Peyer's patch (tissue), 4 donors: ENCODE measurements at regions not wholly inside any gene's neighbourhood (a gene's known extent, or its start where the extent isn't known, plus 50 kb on each side); places are given as distances from the start of the nearest gene placed in this dataset.

Experiments
- POLR2A ChIP-seq, 2 donors: fragments of 450-650 bp; IDR thresholded peaks; one replicate each; pipeline ENCODE4 v1.5.1; 2017; ENCODE audit warnings: antibody characterized with exemption in 2 of 2, mild to moderate bottlenecking in 2 of 2, moderate library complexity in 2 of 2
- TF ChIP-seq, protein P1 (sequence below), 6 experiments: fragments of 450-650 bp in 4 of 6; fragments of 200-600 bp in 2 of 6; sonication (generic) in 1 of 6; IDR thresholded peaks; one replicate each; pipeline ENCODE4 v1.5.1; 2017 to 2019; ENCODE audit warnings: antibody characterized with exemption in 6 of 6, mild to moderate bottlenecking in 3 of 6, moderate library complexity in 1 of 6

DNA sequence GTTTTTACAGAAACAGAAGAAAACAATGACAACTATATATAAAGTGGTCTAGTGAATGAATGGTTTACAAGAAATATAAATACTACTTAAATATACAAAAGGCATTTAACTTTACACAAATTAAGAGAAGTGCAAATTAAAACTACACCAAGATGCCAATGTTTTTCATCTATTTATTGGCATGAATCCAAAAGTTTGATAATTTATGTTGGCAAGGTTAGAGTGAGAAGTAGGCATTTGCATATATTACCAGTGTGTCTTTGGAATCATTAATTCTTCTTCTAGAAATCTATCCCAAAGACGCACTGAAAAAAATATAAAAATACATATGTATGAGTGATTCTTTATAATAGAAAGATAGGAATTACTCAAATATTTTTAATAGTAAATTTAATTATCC lies 457.4 kb downstream of the MDFIC start:
- TF ChIP-seq, protein P1, sequence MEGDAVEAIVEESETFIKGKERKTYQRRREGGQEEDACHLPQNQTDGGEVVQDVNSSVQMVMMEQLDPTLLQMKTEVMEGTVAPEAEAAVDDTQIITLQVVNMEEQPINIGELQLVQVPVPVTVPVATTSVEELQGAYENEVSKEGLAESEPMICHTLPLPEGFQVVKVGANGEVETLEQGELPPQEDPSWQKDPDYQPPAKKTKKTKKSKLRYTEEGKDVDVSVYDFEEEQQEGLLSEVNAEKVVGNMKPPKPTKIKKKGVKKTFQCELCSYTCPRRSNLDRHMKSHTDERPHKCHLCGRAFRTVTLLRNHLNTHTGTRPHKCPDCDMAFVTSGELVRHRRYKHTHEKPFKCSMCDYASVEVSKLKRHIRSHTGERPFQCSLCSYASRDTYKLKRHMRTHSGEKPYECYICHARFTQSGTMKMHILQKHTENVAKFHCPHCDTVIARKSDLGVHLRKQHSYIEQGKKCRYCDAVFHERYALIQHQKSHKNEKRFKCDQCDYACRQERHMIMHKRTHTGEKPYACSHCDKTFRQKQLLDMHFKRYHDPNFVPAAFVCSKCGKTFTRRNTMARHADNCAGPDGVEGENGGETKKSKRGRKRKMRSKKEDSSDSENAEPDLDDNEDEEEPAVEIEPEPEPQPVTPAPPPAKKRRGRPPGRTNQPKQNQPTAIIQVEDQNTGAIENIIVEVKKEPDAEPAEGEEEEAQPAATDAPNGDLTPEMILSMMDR (IDR thresholded peaks at IDR 0.05): no peak
- no peak for TF ChIP-seq POLR2A (IDR thresholded peaks at IDR 0.05)
